ENCODE measurements at regions not wholly inside any gene's neighbourhood (a gene's known extent, or its start where the extent isn't known, plus 50 kb on each side); places are given as distances from the start of the nearest gene placed in this dataset.

GRCh38 chr13:26836626-26837025 is 76.0 kb upstream of the GPR12 start:
- TF ChIP-seq, protein P1, sequence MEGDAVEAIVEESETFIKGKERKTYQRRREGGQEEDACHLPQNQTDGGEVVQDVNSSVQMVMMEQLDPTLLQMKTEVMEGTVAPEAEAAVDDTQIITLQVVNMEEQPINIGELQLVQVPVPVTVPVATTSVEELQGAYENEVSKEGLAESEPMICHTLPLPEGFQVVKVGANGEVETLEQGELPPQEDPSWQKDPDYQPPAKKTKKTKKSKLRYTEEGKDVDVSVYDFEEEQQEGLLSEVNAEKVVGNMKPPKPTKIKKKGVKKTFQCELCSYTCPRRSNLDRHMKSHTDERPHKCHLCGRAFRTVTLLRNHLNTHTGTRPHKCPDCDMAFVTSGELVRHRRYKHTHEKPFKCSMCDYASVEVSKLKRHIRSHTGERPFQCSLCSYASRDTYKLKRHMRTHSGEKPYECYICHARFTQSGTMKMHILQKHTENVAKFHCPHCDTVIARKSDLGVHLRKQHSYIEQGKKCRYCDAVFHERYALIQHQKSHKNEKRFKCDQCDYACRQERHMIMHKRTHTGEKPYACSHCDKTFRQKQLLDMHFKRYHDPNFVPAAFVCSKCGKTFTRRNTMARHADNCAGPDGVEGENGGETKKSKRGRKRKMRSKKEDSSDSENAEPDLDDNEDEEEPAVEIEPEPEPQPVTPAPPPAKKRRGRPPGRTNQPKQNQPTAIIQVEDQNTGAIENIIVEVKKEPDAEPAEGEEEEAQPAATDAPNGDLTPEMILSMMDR (IDR thresholded peaks at IDR 0.05; ENCODE audit: insufficient read depth, low read length, missing control alignments), result no peak
- POLR2A ChIA-PET, result no interaction called here
- no peak overlapping the region for H3K4me3 ChIP-seq (ENCODE audit: low read depth, low read length)
- CTCF ChIA-PET, result no interaction called here
- DNase-seq (ENCODE audit: low read depth, low spot score), result no peak

- POLR2A ChIA-PET, result no interaction called here
- no peak overlapping the region for H3K4me3 ChIP-seq (ENCODE audit: low read depth, low read length)
- TF ChIP-seq, protein P1 (IDR thresholded peaks at IDR 0.05; ENCODE audit: insufficient read depth, low read length, missing control alignments), result no peak
- no peak for DNase-seq (ENCODE audit: low read depth, low spot score)
- CTCF ChIA-PET, result interaction anchor here (1.2 to 1.6 kb wide), 2 partner anchors 37 to 38 kb away, joined by 3 read pairs; no protein-coding TSS in a partner anchor
Observed at GRCh38 chr13:26834646-26835045, 74.1 kb upstream of the GPR12 start.

DNA sequence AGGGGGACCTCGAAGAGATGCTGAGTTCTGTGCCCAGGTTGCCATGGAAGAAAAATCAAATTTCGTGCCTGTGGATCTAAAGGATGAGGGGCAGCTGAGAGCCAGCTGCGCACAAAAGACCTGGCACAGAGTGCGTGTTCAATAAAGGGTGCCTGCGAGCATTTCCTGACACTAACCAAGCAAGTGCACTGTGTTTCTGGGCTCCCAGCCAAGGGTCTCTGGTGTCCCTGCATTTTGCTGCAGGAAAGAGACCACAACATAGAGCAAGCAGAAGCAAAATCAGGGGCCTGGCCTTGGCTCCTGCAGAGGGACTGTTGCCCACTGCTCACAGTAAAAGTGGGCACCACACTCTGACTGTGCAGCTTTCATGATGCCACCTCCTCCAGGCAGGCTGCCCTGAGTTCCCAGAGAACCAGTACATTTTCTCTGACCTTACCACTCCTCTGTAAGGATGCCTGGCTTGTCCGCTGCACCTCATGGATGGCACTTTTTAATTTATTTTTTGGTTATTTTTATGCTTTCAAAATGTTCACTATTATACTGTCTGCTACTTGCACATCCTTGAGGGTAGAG is 70.8 kb upstream of the GPR12 start:
- H3K4me3 ChIP-seq (ENCODE audit: low read depth, low read length), result no peak overlapping the region
- TF ChIP-seq, protein P1 (IDR thresholded peaks at IDR 0.05; ENCODE audit: insufficient read depth, low read length, missing control alignments), result no peak
- CTCF ChIA-PET, result no interaction called here
- POLR2A ChIA-PET, result no interaction called here
- DNase-seq (ENCODE audit: low read depth, low spot score), result no peak

GRCh38 chr13:26829716-26830115 is 69.1 kb upstream of the GPR12 start:
- no peak overlapping the region for H3K4me3 ChIP-seq (ENCODE audit: low read depth, low read length)
- TF ChIP-seq, protein P1 (IDR thresholded peaks at IDR 0.05; ENCODE audit: insufficient read depth, low read length, missing control alignments), result no peak
- ChIA-PET POLR2A (no interaction called here), CTCF (no interaction called here)
- DNase-seq (ENCODE audit: low read depth, low spot score), result no peak

- DNase-seq (ENCODE audit: low read depth, low spot score), result no peak
- no peak overlapping the region for H3K4me3 ChIP-seq (ENCODE audit: low read depth, low read length)
- ChIA-PET POLR2A (no interaction called here), CTCF (no interaction called here)
- TF ChIP-seq, protein P1 (IDR thresholded peaks at IDR 0.05; ENCODE audit: insufficient read depth, low read length, missing control alignments), result no peak
Observed at GRCh38 chr13:26824581-26824980, 64.0 kb upstream of the GPR12 start.

DNA sequence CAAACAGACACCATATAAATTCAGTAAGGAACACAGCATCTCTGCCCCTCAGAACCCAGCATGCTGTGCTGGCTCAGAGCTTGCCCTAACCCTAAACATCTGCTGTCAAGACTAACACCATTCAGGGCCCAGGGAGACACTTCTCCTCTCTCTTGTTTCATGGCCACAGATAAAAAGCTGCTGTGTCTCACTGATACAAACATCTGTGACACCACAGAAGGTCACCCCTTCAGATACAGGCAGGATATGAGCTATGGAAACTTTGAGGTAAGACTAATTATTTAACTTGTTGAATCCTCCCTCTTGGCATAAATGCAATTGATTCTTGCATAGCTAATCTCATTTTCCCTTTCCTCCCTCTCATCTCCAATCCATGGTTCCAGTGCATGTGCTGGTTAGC is 61.6 kb upstream of the GPR12 start:
- no peak for DNase-seq (ENCODE audit: low read depth, low spot score)
- TF ChIP-seq, protein P1 (IDR thresholded peaks at IDR 0.05; ENCODE audit: insufficient read depth, low read length, missing control alignments), result no peak
- POLR2A ChIA-PET, result no interaction called here
- H3K4me3 ChIP-seq (ENCODE audit: low read depth, low read length), result no peak overlapping the region
- CTCF ChIA-PET, result interaction anchor here (1.4 kb wide), 1 partner anchor 9 kb away, joined by 3 read pairs; no protein-coding TSS in a partner anchor
